ENCODE measurements at regions not wholly inside any gene's neighbourhood (a gene's known extent, or its start where the extent isn't known, plus 50 kb on each side); places are given as distances from the start of the nearest gene placed in this dataset.

GRCh38 chr11:25742800-25743199, 589.1 kb upstream of the ANO3 start:
- Histone ChIP-seq H3K4me3 (ENCODE audit: low read length in 2 of 2) (no peak overlapping the region), H3K4me1 (ENCODE audit: control insufficient read depth in 1 of 2, insufficient read depth in 2 of 2, low read length in 2 of 2) (no peaks in the 10 kb centered on the region), H3K36me3 (ENCODE audit: control insufficient read depth in 1 of 2, insufficient read depth in 2 of 2, low read length in 1 of 2) (no peaks in the 10 kb centered on the region), H3K9me3 (ENCODE audit: control insufficient read depth, low read length) (no peaks in the 10 kb centered on the region), H3K27me3 (ENCODE audit: control insufficient read depth in 1 of 2, insufficient read depth in 2 of 2, low read length in 1 of 2) (no peaks in the 10 kb centered on the region), H3K27ac (ENCODE audit: low read depth in 1 of 2, low read length in 2 of 2) (no peak overlapping the region)
- DNase-seq (no peak), ATAC-seq (ENCODE audit: low FRiP score) (no peak)
- intact Hi-C loops (cut with DNase I), result no loop called here

- Histone ChIP-seq H3K36me3 (ENCODE audit: control insufficient read depth in 1 of 2, insufficient read depth in 2 of 2, low read length in 1 of 2) (no peaks in the 10 kb centered on the region), H3K27ac (ENCODE audit: low read depth in 1 of 2, low read length in 2 of 2) (no peak overlapping the region), H3K4me1 (ENCODE audit: control insufficient read depth in 1 of 2, insufficient read depth in 2 of 2, low read length in 2 of 2) (no peaks in the 10 kb centered on the region), H3K9me3 (ENCODE audit: control insufficient read depth, low read length) (peaks cover 2% of the 10 kb centered on the region), H3K27me3 (ENCODE audit: control insufficient read depth in 1 of 2, insufficient read depth in 2 of 2, low read length in 1 of 2) (no peaks in the 10 kb centered on the region), H3K4me3 (ENCODE audit: low read length in 2 of 2) (no peak overlapping the region)
- DNase-seq (no peak), ATAC-seq (ENCODE audit: low FRiP score) (no peak)
- 44 to 65% methylated on average over 2 of the region's 2 CpGs for WGBS, 2 donors
- intact Hi-C loops (cut with DNase I), result no loop called here
These were observed 576.5 kb upstream of the ANO3 start for GRCh38 chr11:25755381-25755780.

DNA sequence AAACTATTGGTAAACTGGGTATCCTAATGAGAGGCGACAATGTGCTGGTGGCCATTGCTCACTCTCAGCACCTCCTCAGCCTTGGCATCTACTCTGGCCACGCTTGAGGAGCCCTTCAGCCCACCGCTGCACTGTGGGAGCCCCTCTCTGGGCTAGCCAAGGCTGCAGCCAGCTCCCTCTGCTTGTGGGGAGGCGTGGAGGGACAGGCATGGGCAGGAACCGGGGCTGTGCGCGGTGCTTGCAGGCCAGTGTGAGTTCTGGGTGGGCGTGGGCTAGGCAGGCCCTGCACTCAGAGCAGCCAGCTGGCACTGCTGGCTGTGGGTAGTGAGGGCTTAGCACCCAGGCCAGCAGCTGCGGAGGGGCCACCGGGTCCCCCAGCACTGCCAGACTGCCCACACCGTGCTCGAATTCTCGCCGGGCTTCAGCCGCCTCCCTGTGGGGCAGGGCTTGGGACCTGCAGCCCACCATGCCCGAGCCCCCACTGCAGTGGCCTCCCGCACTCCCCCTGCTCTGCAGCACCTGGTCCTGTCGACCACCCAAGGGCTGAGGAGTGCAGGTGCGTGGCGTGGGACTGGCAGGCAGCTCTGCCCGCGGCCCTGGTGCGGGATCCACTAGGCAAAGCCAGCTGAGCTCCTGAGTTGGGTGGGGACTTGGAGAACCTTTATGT, 575.9 kb upstream of the ANO3 start:
- H3K27ac ChIP-seq (ENCODE audit: low read depth in 1 of 2, low read length in 2 of 2), result no peak overlapping the region
- H3K9me3 ChIP-seq (ENCODE audit: control insufficient read depth, low read length), result peaks cover 2% of the 10 kb centered on the region
- 88% methylated on average over 23 of the region's 23 CpGs for WGBS, 2 donors
- H3K36me3 ChIP-seq (ENCODE audit: control insufficient read depth in 1 of 2, insufficient read depth in 2 of 2, low read length in 1 of 2), result no peaks in the 10 kb centered on the region
- peak in 1 of 2 donors; percentile 34 for DNase-seq
- ATAC-seq (ENCODE audit: low FRiP score), result peak; percentile 52
- H3K4me1 ChIP-seq (ENCODE audit: control insufficient read depth in 1 of 2, insufficient read depth in 2 of 2, low read length in 2 of 2), result no peaks in the 10 kb centered on the region
- H3K4me3 ChIP-seq (ENCODE audit: low read length in 2 of 2), result no peak overlapping the region
- H3K27me3 ChIP-seq (ENCODE audit: control insufficient read depth in 1 of 2, insufficient read depth in 2 of 2, low read length in 1 of 2), result no peaks in the 10 kb centered on the region
- intact Hi-C loops (cut with DNase I), result no loop called here

DNA sequence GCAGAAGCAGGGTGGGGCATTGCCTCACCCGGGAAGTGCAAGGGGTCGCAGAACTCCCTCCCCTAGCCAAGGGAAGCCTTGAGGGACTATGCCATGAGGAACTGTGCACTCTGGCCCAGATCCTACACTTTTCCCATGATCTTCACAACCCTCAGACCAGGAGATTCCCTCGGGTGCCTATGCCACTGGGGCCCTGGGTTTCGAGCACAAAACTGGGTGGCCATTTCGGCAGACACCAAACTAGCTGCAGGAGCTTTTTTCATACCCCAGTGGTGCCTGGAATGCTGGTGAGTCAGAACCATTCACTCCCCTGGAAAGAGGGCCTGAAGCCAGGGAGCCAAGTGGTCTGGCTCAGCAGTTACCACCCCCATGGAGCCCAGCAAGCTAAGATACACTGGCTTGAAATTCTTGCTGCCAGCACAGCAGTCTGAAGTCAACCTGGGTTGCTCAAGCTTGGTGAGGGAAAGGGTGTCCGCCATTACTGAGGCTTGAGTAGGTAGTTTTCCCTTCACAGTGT, 573.7 kb upstream of the ANO3 start:
- Histone ChIP-seq H3K4me3 (ENCODE audit: low read length in 2 of 2) (no peak overlapping the region), H3K9me3 (ENCODE audit: control insufficient read depth, low read length) (peaks cover 2% of the 10 kb centered on the region), H3K27me3 (ENCODE audit: control insufficient read depth in 1 of 2, insufficient read depth in 2 of 2, low read length in 1 of 2) (no peaks in the 10 kb centered on the region), H3K36me3 (ENCODE audit: control insufficient read depth in 1 of 2, insufficient read depth in 2 of 2, low read length in 1 of 2) (no peaks in the 10 kb centered on the region), H3K27ac (ENCODE audit: low read depth in 1 of 2, low read length in 2 of 2) (no peak overlapping the region), H3K4me1 (ENCODE audit: control insufficient read depth in 1 of 2, insufficient read depth in 2 of 2, low read length in 2 of 2) (no peaks in the 10 kb centered on the region)
- WGBS, 2 donors, result 91% methylated on average over 6 of the region's 6 CpGs
- DNase-seq (no peak), ATAC-seq (ENCODE audit: low FRiP score) (no peak)
- intact Hi-C loops (cut with DNase I), result no loop called here

- H3K9me3 ChIP-seq (ENCODE audit: control insufficient read depth, low read length), result no peaks in the 10 kb centered on the region
- no peaks in the 10 kb centered on the region for H3K27me3 ChIP-seq (ENCODE audit: control insufficient read depth in 1 of 2, insufficient read depth in 2 of 2, low read length in 1 of 2)
- no peak overlapping the region for H3K4me3 ChIP-seq (ENCODE audit: low read length in 2 of 2)
- intact Hi-C loops (cut with DNase I), result no loop called here
- H3K27ac ChIP-seq (ENCODE audit: low read depth in 1 of 2, low read length in 2 of 2), result no peak overlapping the region
- DNase-seq (no peak), ATAC-seq (ENCODE audit: low FRiP score) (no peak)
- no peaks in the 10 kb centered on the region for H3K36me3 ChIP-seq (ENCODE audit: control insufficient read depth in 1 of 2, insufficient read depth in 2 of 2, low read length in 1 of 2)
- 30 to 55% methylated on average over 4 of the region's 4 CpGs for WGBS, 2 donors
- H3K4me1 ChIP-seq (ENCODE audit: control insufficient read depth in 1 of 2, insufficient read depth in 2 of 2, low read length in 2 of 2), result no peaks in the 10 kb centered on the region
These were observed 565.5 kb upstream of the ANO3 start for GRCh38 chr11:25766332-25767015.

- WGBS, 2 donors, result 25 to 29% methylated on average over 3 of the region's 3 CpGs
- ATAC-seq (ENCODE audit: low FRiP score), result no peak
- no peaks in the 10 kb centered on the region for H3K27me3 ChIP-seq (ENCODE audit: control insufficient read depth in 1 of 2, insufficient read depth in 2 of 2, low read length in 1 of 2)
- intact Hi-C loops (cut with DNase I), result no loop called here
- DNase-seq, result no peak
- H3K9me3 ChIP-seq (ENCODE audit: control insufficient read depth, low read length), result no peaks in the 10 kb centered on the region
- H3K4me1 ChIP-seq (ENCODE audit: control insufficient read depth in 1 of 2, insufficient read depth in 2 of 2, low read length in 2 of 2), result no peaks in the 10 kb centered on the region
- H3K36me3 ChIP-seq (ENCODE audit: control insufficient read depth in 1 of 2, insufficient read depth in 2 of 2, low read length in 1 of 2), result no peaks in the 10 kb centered on the region
- no peak overlapping the region for H3K4me3 ChIP-seq (ENCODE audit: low read length in 2 of 2)
- no peak overlapping the region for H3K27ac ChIP-seq (ENCODE audit: low read depth in 1 of 2, low read length in 2 of 2)
These were observed 562.6 kb upstream of the ANO3 start for GRCh38 chr11:25769287-25769686.

- DNase-seq (no peak), ATAC-seq (ENCODE audit: low FRiP score) (no peak)
- no peaks in the 10 kb centered on the region for H3K36me3 ChIP-seq (ENCODE audit: control insufficient read depth in 1 of 2, insufficient read depth in 2 of 2, low read length in 1 of 2)
- no peaks in the 10 kb centered on the region for H3K9me3 ChIP-seq (ENCODE audit: control insufficient read depth, low read length)
- H3K27ac ChIP-seq (ENCODE audit: low read depth in 1 of 2, low read length in 2 of 2), result no peak overlapping the region
- 55 to 68% methylated on average over 4 of the region's 4 CpGs for WGBS, 2 donors
- intact Hi-C loops (cut with DNase I), result no loop called here
- H3K4me3 ChIP-seq (ENCODE audit: low read length in 2 of 2), result no peak overlapping the region
- no peaks in the 10 kb centered on the region for H3K27me3 ChIP-seq (ENCODE audit: control insufficient read depth in 1 of 2, insufficient read depth in 2 of 2, low read length in 1 of 2)
- H3K4me1 ChIP-seq (ENCODE audit: control insufficient read depth in 1 of 2, insufficient read depth in 2 of 2, low read length in 2 of 2), result no peaks in the 10 kb centered on the region
These were observed 560.3 kb upstream of the ANO3 start for GRCh38 chr11:25771605-25772004.

DNA sequence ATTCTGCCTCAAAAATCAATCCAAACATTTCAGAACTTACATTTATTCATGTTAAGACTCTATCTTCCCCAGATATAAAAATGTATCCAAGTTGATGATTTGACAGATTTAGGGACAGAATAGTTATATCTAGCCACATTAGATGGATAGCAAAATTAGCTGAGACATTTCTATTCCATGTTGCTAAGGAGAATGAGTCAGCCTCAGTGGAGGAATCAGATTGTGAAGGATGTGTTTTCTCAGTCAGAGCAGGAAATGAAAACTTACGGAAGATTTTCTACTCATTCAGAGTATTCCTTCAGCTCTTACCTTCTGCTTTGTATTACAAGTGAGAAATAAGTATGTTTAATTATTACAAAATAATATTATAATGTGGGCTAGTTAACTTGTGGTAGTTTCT, 556.3 kb upstream of the ANO3 start:
- Histone ChIP-seq H3K4me1 (ENCODE audit: control insufficient read depth in 1 of 2, insufficient read depth in 2 of 2, low read length in 2 of 2) (no peaks in the 10 kb centered on the region), H3K36me3 (ENCODE audit: control insufficient read depth in 1 of 2, insufficient read depth in 2 of 2, low read length in 1 of 2) (no peaks in the 10 kb centered on the region), H3K27me3 (ENCODE audit: control insufficient read depth in 1 of 2, insufficient read depth in 2 of 2, low read length in 1 of 2) (no peaks in the 10 kb centered on the region), H3K27ac (ENCODE audit: low read depth in 1 of 2, low read length in 2 of 2) (no peak overlapping the region), H3K9me3 (ENCODE audit: control insufficient read depth, low read length) (no peaks in the 10 kb centered on the region), H3K4me3 (ENCODE audit: low read length in 2 of 2) (no peak overlapping the region)
- intact Hi-C loops (cut with DNase I), result no loop called here
- 13 to 35% methylated on average over 1 of the region's 1 CpG for WGBS, 2 donors
- DNase-seq (no peak), ATAC-seq (ENCODE audit: low FRiP score) (no peak)

DNA sequence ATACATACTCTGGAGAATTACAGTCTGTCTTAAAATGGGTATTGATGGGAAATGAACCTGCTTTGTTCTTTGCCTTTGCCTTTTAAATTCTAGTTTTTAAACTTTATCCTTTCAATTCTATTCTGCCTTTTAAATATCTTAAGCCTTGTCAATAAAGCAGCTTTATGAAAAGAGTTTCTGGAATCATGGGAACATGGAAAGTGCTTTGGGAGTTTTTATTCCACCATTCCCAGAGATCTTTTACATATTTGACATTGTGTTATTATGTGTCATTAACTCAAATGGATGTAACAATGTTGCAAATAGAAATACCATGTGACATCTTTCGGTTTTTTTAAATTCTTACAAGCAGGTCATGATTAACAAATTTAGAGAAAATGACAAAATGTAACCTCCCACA, 555.7 kb upstream of the ANO3 start:
- no peaks in the 10 kb centered on the region for H3K4me1 ChIP-seq (ENCODE audit: control insufficient read depth in 1 of 2, insufficient read depth in 2 of 2, low read length in 2 of 2)

More for the DNA sequence above, 555.7 kb upstream of the ANO3 start:
- no peak for ATAC-seq (ENCODE audit: low FRiP score)
- no peaks in the 10 kb centered on the region for H3K36me3 ChIP-seq (ENCODE audit: control insufficient read depth in 1 of 2, insufficient read depth in 2 of 2, low read length in 1 of 2)
- no peaks in the 10 kb centered on the region for H3K27me3 ChIP-seq (ENCODE audit: control insufficient read depth in 1 of 2, insufficient read depth in 2 of 2, low read length in 1 of 2)
- H3K9me3 ChIP-seq (ENCODE audit: control insufficient read depth, low read length), result no peaks in the 10 kb centered on the region
- no peak overlapping the region for H3K27ac ChIP-seq (ENCODE audit: low read depth in 1 of 2, low read length in 2 of 2)
- 64 to 81% methylated on average over 1 of the region's 1 CpG for WGBS, 2 donors
- no peak overlapping the region for H3K4me3 ChIP-seq (ENCODE audit: low read length in 2 of 2)
- intact Hi-C loops (cut with DNase I), result no loop called here
- DNase-seq, result no peak
